Mammary epithelial cell (primary cell): ENCODE measurements at regions not wholly inside any gene's neighbourhood (a gene's known extent, or its start where the extent isn't known, plus 50 kb on each side); places are given as distances from the start of the nearest gene placed in this dataset.

Source experiments
- EZH2 ChIP-seq: IDR thresholded peaks from 2 replicates; pipeline ENCODE4 v1.6.1; 2012; ENCODE audit warnings: low read length, inconsistent platforms, borderline replicate concordance
- TF ChIP-seq, protein P1 (sequence below), 2 donors: IDR thresholded peaks in 1 of 2; conservative IDR thresholded peaks in 1 of 2; 2 replicates each; pipeline ENCODE4 v1.5.1; 2011 to 2012; ENCODE audit warnings: inconsistent platforms in 2 of 2, low read length in 2 of 2, mild to moderate bottlenecking in 2 of 2, control low read depth in 1 of 2, low read depth in 1 of 2; ENCODE audit not compliant: insufficient read depth in 1 of 2; ENCODE audit errors: extremely low read depth in 1 of 2

DNA sequence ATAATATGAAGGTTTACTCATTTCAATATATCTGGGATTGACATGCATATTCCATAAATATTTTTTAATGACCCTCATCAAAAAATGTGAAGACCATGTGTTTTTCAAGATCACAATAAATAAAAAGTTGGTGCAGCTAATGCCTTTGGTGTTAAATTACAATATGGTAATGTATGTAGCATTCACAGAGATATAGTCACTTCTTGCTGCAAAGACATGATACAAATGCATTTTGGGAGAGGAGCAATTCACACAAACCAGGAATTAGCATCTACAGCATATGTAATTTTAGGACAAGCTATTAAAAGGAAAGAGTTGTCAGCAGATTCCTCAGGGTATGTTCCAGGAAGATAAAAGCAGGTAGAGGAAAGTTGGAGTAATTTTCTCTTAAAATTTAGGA lies 734.5 kb upstream of the HTR2C start:
- TF ChIP-seq, protein P1, sequence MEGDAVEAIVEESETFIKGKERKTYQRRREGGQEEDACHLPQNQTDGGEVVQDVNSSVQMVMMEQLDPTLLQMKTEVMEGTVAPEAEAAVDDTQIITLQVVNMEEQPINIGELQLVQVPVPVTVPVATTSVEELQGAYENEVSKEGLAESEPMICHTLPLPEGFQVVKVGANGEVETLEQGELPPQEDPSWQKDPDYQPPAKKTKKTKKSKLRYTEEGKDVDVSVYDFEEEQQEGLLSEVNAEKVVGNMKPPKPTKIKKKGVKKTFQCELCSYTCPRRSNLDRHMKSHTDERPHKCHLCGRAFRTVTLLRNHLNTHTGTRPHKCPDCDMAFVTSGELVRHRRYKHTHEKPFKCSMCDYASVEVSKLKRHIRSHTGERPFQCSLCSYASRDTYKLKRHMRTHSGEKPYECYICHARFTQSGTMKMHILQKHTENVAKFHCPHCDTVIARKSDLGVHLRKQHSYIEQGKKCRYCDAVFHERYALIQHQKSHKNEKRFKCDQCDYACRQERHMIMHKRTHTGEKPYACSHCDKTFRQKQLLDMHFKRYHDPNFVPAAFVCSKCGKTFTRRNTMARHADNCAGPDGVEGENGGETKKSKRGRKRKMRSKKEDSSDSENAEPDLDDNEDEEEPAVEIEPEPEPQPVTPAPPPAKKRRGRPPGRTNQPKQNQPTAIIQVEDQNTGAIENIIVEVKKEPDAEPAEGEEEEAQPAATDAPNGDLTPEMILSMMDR (conservative IDR thresholded peaks at IDR 0.05 in 1 of 2, IDR thresholded peaks at IDR 0.05 in 1 of 2; ENCODE audit: extremely low read depth in 1 of 2, insufficient read depth in 1 of 2, low read depth in 1 of 2, low read length in 2 of 2): no peak
- no peak for TF ChIP-seq EZH2
